Natural killer cell (primary cell): ENCODE measurements at regions not wholly inside any gene's neighbourhood (a gene's known extent, or its start where the extent isn't known, plus 50 kb on each side); places are given as distances from the start of the nearest gene placed in this dataset.

Experiments used
- ATAC-seq, 3 donors: fragments of 150-1000 bp in 2 of 3; fragments of 200-7000 bp in 1 of 3; cut with Tn5 transposase; 1 replicate in 1 of 3; 2 replicates in 2 of 3; pipeline ENCODE4 v1.10.0; 2021; ENCODE audit warnings: mild to moderate bottlenecking in 2 of 3, moderate library complexity in 2 of 3
- DNase-seq, 2 donors: peaks; one replicate each; pipeline versions ENCODE4 v3.0.0 to v3.0.0-alpha.2; 2013 to 2021; ENCODE audit warnings: mixed read lengths in 1 of 2
- H3K27ac ChIP-seq: one replicate; pipeline ENCODE4 v1.5.1; 2013; ENCODE audit warnings: mild to moderate bottlenecking, low read length
- H3K27me3 ChIP-seq: one replicate; pipeline ENCODE4 v1.6.1; 2013; ENCODE audit warnings: low read length; ENCODE audit not compliant: control insufficient read depth, insufficient read depth
- H3K36me3 ChIP-seq: one replicate; pipeline ENCODE4 v1.6.1; 2013; ENCODE audit warnings: low read length; ENCODE audit not compliant: control insufficient read depth, insufficient read depth
- H3K4me1 ChIP-seq: one replicate; pipeline ENCODE4 v1.6.1; 2013; ENCODE audit warnings: low read length; ENCODE audit not compliant: control insufficient read depth, insufficient read depth
- H3K4me3 ChIP-seq: one replicate; pipeline ENCODE4 v1.5.1; 2013; ENCODE audit warnings: low read length
- H3K9me3 ChIP-seq: one replicate; pipeline ENCODE4 v1.6.1; 2013; ENCODE audit warnings: low read length; ENCODE audit not compliant: control insufficient read depth, insufficient read depth
- H3K27ac Mint-ChIP-seq, 2 donors: one replicate each; pipeline ENCODE4 v1.8.0; 2022; ENCODE audit warnings: mild to moderate bottlenecking in 2 of 2, mixed read lengths in 2 of 2, moderate library complexity in 1 of 2
- H3K27me3 Mint-ChIP-seq, 2 donors: one replicate each; pipeline ENCODE4 v1.8.0; 2022; ENCODE audit warnings: low read depth in 2 of 2, mixed read lengths in 2 of 2
- H3K36me3 Mint-ChIP-seq: one replicate; pipeline ENCODE4 v1.8.0; 2022; ENCODE audit warnings: mixed read lengths
- H3K4me1 Mint-ChIP-seq, 2 donors: one replicate each; pipeline ENCODE4 v1.8.0; 2022; ENCODE audit warnings: mixed read lengths in 2 of 2
- H3K4me3 Mint-ChIP-seq: one replicate; pipeline ENCODE4 v1.8.0; 2022; ENCODE audit warnings: mild to moderate bottlenecking, moderate library complexity, mixed read lengths
- H3K9me3 Mint-ChIP-seq, 2 donors: one replicate each; pipeline ENCODE4 v1.8.0; 2022; ENCODE audit warnings: mixed read lengths in 2 of 2
- WGBS: methylation state at CpG from one replicate; pipeline ENCODE4 v1.1.7; 2013; ENCODE audit warnings: missing lambda C conversion rate; ENCODE audit not compliant: insufficient coverage; 5-methylcytosine and 5-hydroxymethylcytosine counted together
- intact Hi-C: fragments of 100-400 bp; cut with micrococcal nuclease; formaldehyde crosslinking; loops from one replicate; pipeline ENCODE4 v1.14.2; 2022
- TF ChIP-seq, protein P1 (sequence below): fragments of 200-600 bp; IDR thresholded peaks from one replicate; pipeline ENCODE4 v1.8.0; 2022; ENCODE audit warnings: antibody characterized with exemption

DNA sequence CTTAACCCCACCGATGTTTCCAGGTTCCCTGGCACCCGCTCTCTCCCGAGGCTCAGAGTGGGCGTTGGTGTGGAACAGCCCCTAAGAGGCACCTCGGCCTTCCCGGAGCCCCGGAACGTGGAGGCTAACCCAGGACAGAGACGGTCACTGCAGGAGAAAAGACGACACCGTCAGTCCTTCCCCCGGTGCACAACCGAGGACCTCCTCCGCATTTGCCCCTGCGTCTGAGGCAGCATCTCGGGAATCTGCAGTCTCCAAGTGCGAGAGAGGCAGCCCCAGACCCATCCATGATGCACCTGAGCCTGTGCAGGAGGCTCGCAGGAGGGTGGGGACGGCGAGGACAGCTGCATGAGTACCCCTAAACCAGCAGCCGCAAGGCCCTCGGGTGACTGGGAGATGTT, 204.9 kb upstream of the SALL3 start:
- intact Hi-C loops = no loop called here
- no peak overlapping the region for H3K4me3 ChIP-seq
- H3K9me3 Mint-ChIP-seq = no peaks in the 10 kb centered on the region
- no peaks in the 10 kb centered on the region for H3K9me3 ChIP-seq
- H3K36me3 Mint-ChIP-seq = no peaks in the 10 kb centered on the region
- H3K27ac Mint-ChIP-seq = no peak overlapping the region
- no peak overlapping the region for H3K27ac ChIP-seq
- no peaks in the 10 kb centered on the region for H3K27me3 ChIP-seq
- H3K27me3 Mint-ChIP-seq = no peaks in the 10 kb centered on the region
- no peak overlapping the region for H3K4me3 Mint-ChIP-seq
- no peaks in the 10 kb centered on the region for H3K36me3 ChIP-seq
- H3K4me1 ChIP-seq = no peaks in the 10 kb centered on the region
- TF ChIP-seq, protein P1, sequence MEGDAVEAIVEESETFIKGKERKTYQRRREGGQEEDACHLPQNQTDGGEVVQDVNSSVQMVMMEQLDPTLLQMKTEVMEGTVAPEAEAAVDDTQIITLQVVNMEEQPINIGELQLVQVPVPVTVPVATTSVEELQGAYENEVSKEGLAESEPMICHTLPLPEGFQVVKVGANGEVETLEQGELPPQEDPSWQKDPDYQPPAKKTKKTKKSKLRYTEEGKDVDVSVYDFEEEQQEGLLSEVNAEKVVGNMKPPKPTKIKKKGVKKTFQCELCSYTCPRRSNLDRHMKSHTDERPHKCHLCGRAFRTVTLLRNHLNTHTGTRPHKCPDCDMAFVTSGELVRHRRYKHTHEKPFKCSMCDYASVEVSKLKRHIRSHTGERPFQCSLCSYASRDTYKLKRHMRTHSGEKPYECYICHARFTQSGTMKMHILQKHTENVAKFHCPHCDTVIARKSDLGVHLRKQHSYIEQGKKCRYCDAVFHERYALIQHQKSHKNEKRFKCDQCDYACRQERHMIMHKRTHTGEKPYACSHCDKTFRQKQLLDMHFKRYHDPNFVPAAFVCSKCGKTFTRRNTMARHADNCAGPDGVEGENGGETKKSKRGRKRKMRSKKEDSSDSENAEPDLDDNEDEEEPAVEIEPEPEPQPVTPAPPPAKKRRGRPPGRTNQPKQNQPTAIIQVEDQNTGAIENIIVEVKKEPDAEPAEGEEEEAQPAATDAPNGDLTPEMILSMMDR = no peak
- no peaks in the 10 kb centered on the region for H3K4me1 Mint-ChIP-seq
- no peak for DNase-seq
- ATAC-seq = no peak
- 90% methylated on average over 22 of the region's 22 CpGs for WGBS

DNA sequence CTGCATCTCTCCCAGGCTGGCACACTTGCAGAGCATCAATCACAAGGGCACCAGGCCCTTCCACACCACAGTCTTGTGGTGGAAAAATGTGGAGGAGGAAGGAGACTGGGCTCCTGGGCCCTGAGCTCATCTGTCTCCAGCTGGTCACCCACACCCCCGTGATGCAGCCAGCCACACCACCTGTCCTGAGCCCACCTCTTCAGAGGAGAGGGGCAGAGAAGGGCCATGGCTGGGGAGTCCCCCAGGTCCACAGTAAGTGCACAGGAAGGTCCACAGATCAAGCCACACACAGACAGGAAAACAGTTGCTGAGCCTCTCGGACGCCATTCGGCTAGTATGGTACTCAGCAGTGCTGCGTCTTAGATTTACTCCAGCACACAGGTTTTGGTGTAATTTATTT, 203.5 kb upstream of the SALL3 start:
- WGBS = 93% methylated on average over 5 of the region's 5 CpGs
- Histone ChIP-seq H3K4me3 (no peak overlapping the region), H3K27me3 (no peaks in the 10 kb centered on the region), H3K4me1 (no peaks in the 10 kb centered on the region), H3K36me3 (no peaks in the 10 kb centered on the region), H3K9me3 (no peaks in the 10 kb centered on the region), H3K27ac (no peak overlapping the region)
- Mint-ChIP-seq H3K4me3 (no peak overlapping the region), H3K9me3 (no peaks in the 10 kb centered on the region), H3K27me3 (no peaks in the 10 kb centered on the region), H3K27ac (no peak overlapping the region), H3K4me1 (no peaks in the 10 kb centered on the region), H3K36me3 (no peaks in the 10 kb centered on the region)
- intact Hi-C loops = no loop called here
- TF ChIP-seq, protein P1 = no peak
- no peak for DNase-seq
- no peak for ATAC-seq

DNA sequence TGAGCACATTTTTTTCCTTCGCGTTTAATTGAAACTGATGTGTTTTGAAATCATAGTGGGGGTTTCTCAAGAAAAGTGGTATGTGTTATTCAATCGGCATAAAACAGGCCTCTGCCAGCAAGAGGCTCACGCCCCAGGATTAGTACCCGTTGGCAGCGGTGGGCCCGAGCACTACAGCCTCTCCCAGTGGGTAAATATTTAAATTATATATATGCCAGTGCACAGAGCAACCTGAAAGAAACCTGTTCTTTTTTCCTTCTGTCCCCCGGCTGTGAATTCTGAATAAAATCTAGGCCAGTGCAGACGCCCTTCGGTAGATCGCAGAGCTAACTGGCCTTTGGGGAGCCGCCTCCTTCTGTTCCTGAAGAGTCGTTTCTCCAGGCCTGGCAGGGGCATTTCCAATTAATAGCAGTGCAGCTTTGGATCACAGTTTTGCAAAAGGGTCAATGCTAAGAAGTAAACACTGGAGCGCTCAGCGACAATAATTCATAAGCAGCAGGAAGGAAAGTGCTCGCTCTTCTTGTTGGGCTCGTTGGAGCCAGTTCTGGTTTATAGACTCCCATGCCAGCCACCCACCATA, 202.8 kb upstream of the SALL3 start:
- no peak for DNase-seq
- H3K27me3 ChIP-seq = no peaks in the 10 kb centered on the region
- Mint-ChIP-seq H3K27me3 (no peaks in the 10 kb centered on the region), H3K36me3 (no peaks in the 10 kb centered on the region), H3K4me1 (no peaks in the 10 kb centered on the region), H3K27ac (no peak overlapping the region), H3K4me3 (no peak overlapping the region), H3K9me3 (no peaks in the 10 kb centered on the region)
- no peaks in the 10 kb centered on the region for H3K36me3 ChIP-seq
- H3K4me3 ChIP-seq = no peak overlapping the region
- no peak overlapping the region for H3K27ac ChIP-seq
- no peaks in the 10 kb centered on the region for H3K9me3 ChIP-seq
- ATAC-seq = no peak
- no peaks in the 10 kb centered on the region for H3K4me1 ChIP-seq
- intact Hi-C loops = no loop called here
- TF ChIP-seq, protein P1 = no peak
- 90% methylated on average over 17 of the region's 17 CpGs for WGBS

DNA sequence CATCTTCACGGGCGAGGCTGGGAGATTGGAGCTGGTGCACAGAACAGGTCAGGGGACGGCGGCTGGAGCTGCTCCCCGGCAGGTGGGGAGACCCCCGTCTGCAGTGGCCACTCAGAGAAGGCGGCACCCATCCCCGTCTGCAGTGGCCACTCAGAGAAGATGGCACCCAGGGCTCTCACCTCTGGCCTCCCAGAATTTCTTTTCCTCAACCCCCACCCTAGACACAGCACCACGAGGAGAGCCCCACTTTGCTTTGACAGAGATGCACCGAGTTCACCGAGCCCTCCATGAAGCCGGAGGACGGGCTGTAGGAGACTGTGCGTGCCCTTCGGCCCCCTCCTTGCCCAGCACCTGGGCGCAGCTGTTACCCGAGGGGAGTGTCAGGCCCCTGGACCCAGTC, 201.6 kb upstream of the SALL3 start:
- Histone ChIP-seq H3K27ac (no peak overlapping the region), H3K27me3 (no peaks in the 10 kb centered on the region), H3K4me1 (no peaks in the 10 kb centered on the region), H3K36me3 (no peaks in the 10 kb centered on the region), H3K4me3 (no peak overlapping the region), H3K9me3 (no peaks in the 10 kb centered on the region)
- WGBS = 88% methylated on average over 17 of the region's 17 CpGs
- H3K9me3 Mint-ChIP-seq = no peaks in the 10 kb centered on the region
- no peaks in the 10 kb centered on the region for H3K4me1 Mint-ChIP-seq
- intact Hi-C loops = no loop called here
- no peaks in the 10 kb centered on the region for H3K36me3 Mint-ChIP-seq
- no peak for DNase-seq
- no peak for ATAC-seq
- TF ChIP-seq, protein P1 = no peak
- H3K27ac Mint-ChIP-seq = no peak overlapping the region
- no peaks in the 10 kb centered on the region for H3K27me3 Mint-ChIP-seq
- H3K4me3 Mint-ChIP-seq = no peak overlapping the region
